ENCODE measurements at regions not wholly inside any gene's neighbourhood (a gene's known extent, or its start where the extent isn't known, plus 50 kb on each side); places are given as distances from the start of the nearest gene placed in this dataset.

GRCh38 chr4:127182687-127183086 lies 450.1 kb upstream of the INTU start:
- DNase-seq (ENCODE audit: low read depth), result no peak
- TF ChIP-seq CTCF (conservative IDR thresholded peaks at IDR 0.05; ENCODE audit: low read depth, low read length), result no peak
- H3K4me3 ChIP-seq (ENCODE audit: low read depth, low read length), result no peak overlapping the region

- DNase-seq (ENCODE audit: low read depth), result peak; percentile 7
- no peak overlapping the region for H3K4me3 ChIP-seq (ENCODE audit: low read depth, low read length)
- TF ChIP-seq CTCF (conservative IDR thresholded peaks at IDR 0.05; ENCODE audit: low read depth, low read length), result peak; percentile 50
These were observed 443.9 kb upstream of the INTU start for GRCh38 chr4:127188847-127189246.

GRCh38 chr4:127194281-127194680 lies 438.5 kb upstream of the INTU start:
- no peak for TF ChIP-seq CTCF (conservative IDR thresholded peaks at IDR 0.05; ENCODE audit: low read depth, low read length)
- DNase-seq (ENCODE audit: low read depth), result no peak
- no peak overlapping the region for H3K4me3 ChIP-seq (ENCODE audit: low read depth, low read length)

- no peak for TF ChIP-seq CTCF (conservative IDR thresholded peaks at IDR 0.05; ENCODE audit: low read depth, low read length)
- no peak overlapping the region for H3K4me3 ChIP-seq (ENCODE audit: low read depth, low read length)
- no peak for DNase-seq (ENCODE audit: low read depth)
These were observed 436.0 kb upstream of the INTU start for GRCh38 chr4:127196655-127197352.

- no peak for TF ChIP-seq CTCF (conservative IDR thresholded peaks at IDR 0.05; ENCODE audit: low read depth, low read length)
- DNase-seq (ENCODE audit: low read depth), result peak; percentile 9
- no peak overlapping the region for H3K4me3 ChIP-seq (ENCODE audit: low read depth, low read length)
These were observed 429.1 kb upstream of the INTU start for GRCh38 chr4:127203562-127204200.

- no peak for DNase-seq (ENCODE audit: low read depth)
- H3K4me3 ChIP-seq (ENCODE audit: low read depth, low read length), result no peak overlapping the region
- no peak for TF ChIP-seq CTCF (conservative IDR thresholded peaks at IDR 0.05; ENCODE audit: low read depth, low read length)
These were observed 428.4 kb upstream of the INTU start for GRCh38 chr4:127204322-127204721.
